ENCODE measurements at regions not wholly inside any gene's neighbourhood (a gene's known extent, or its start where the extent isn't known, plus 50 kb on each side); places are given as distances from the start of the nearest gene placed in this dataset.

DNA sequence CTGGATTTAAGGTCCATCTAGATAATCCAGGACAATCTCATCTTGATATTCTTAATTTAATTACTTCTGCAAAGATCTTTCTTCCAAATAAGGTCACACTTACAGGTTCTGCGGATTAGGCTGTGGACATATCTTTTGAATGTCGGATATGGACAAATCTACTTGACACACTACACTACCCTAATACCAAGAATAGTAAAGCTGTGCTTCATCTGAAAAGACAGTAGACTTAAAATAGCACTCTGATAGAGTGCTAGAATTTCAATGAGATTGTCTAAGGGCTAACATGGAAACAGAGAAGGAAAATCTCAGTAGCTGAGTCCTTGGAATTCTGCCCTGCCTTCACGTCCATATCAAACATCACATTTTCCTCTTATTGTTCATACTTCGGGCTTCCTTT is 1238.0 kb downstream of the EPHA7 start:
- H4K20me1 ChIP-seq (ENCODE audit: control insufficient read depth, extremely low read depth, insufficient read depth, low read length), result no peaks in the 10 kb centered on the region
- no peak overlapping the region for H3K9ac ChIP-seq (ENCODE audit: control insufficient read depth, extremely low read depth, insufficient read depth, low read length)
- no peaks in the 10 kb centered on the region for H3K36me3 ChIP-seq (ENCODE audit: control insufficient read depth in 2 of 2, extremely low read depth in 1 of 2, insufficient read depth in 2 of 2, low read length in 2 of 2)
- DNase-seq (ENCODE audit: low read depth, low spot score), result no peak
- no peaks in the 10 kb centered on the region for H3K9me3 ChIP-seq (ENCODE audit: control insufficient read depth, low read depth, low read length)
- no peaks in the 10 kb centered on the region for H3K4me1 ChIP-seq (ENCODE audit: control insufficient read depth, extremely low read depth, insufficient read depth, low read length)
- no peaks in the 10 kb centered on the region for H3K79me2 ChIP-seq (ENCODE audit: control insufficient read depth, insufficient read depth, low read length)
- no peak for FAIRE-seq
- H3K4me2 ChIP-seq (ENCODE audit: control insufficient read depth, extremely low read depth, insufficient read depth, low read depth, low read length), result no peak overlapping the region
- H3K4me3 ChIP-seq (ENCODE audit: control insufficient read depth in 2 of 3, extremely low read depth in 1 of 3, insufficient read depth in 2 of 3, low read depth in 1 of 3, low read length in 3 of 3), result no peak overlapping the region
- H2AFZ ChIP-seq (ENCODE audit: control insufficient read depth, low read length), result no peak overlapping the region
- H3K27me3 ChIP-seq (ENCODE audit: control insufficient read depth, extremely low read depth, insufficient read depth, low read length), result no peaks in the 10 kb centered on the region
- dilution Hi-C loops (cut with MboI; ENCODE audit: extremely low pct_ligation_motif_present, low sequenced_read_pairs), result no loop called here
- no peak overlapping the region for H3K27ac ChIP-seq (ENCODE audit: control insufficient read depth, insufficient read depth, low read length)
- H3K9me1 ChIP-seq (ENCODE audit: control insufficient read depth, extremely low read depth, insufficient read depth, low read length), result no peaks in the 10 kb centered on the region
- TF ChIP-seq, protein P1, sequence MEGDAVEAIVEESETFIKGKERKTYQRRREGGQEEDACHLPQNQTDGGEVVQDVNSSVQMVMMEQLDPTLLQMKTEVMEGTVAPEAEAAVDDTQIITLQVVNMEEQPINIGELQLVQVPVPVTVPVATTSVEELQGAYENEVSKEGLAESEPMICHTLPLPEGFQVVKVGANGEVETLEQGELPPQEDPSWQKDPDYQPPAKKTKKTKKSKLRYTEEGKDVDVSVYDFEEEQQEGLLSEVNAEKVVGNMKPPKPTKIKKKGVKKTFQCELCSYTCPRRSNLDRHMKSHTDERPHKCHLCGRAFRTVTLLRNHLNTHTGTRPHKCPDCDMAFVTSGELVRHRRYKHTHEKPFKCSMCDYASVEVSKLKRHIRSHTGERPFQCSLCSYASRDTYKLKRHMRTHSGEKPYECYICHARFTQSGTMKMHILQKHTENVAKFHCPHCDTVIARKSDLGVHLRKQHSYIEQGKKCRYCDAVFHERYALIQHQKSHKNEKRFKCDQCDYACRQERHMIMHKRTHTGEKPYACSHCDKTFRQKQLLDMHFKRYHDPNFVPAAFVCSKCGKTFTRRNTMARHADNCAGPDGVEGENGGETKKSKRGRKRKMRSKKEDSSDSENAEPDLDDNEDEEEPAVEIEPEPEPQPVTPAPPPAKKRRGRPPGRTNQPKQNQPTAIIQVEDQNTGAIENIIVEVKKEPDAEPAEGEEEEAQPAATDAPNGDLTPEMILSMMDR (optimal IDR thresholded peaks at IDR 0.05 in 1 of 3, IDR thresholded peaks at IDR 0.05 in 1 of 3, conservative IDR thresholded peaks at IDR 0.05 in 1 of 3; ENCODE audit: extremely low read depth in 1 of 3, insufficient read depth in 2 of 3, low read length in 3 of 3), result no peak
- TF ChIP-seq EZH2 (IDR thresholded peaks at IDR 0.05; ENCODE audit: low read length), result no peak

DNA sequence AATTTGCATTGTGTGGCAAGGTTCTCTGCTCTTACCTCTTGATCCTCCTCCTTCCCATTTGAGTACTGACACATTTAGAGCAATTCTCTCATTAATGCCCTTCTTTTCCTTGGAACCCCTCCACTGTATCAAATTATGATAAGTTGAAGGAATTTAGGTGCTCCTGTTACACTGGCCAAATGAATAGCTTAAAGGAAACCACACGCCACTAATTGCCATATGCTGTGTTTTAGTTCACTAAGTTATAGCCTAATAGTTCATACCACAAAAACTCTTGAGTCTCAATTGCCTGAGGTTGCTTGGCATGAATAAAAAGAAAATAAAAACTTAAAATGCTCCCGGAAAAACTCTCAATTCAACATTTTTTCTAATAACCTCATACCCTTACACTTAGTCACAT is 1239.3 kb downstream of the EPHA7 start:
- Histone ChIP-seq H3K9me1 (ENCODE audit: control insufficient read depth, extremely low read depth, insufficient read depth, low read length) (no peaks in the 10 kb centered on the region), H3K9ac (ENCODE audit: control insufficient read depth, extremely low read depth, insufficient read depth, low read length) (no peak overlapping the region), H3K36me3 (ENCODE audit: control insufficient read depth in 2 of 2, extremely low read depth in 1 of 2, insufficient read depth in 2 of 2, low read length in 2 of 2) (no peaks in the 10 kb centered on the region), H3K4me1 (ENCODE audit: control insufficient read depth, extremely low read depth, insufficient read depth, low read length) (no peaks in the 10 kb centered on the region), H3K4me3 (ENCODE audit: control insufficient read depth in 2 of 3, extremely low read depth in 1 of 3, insufficient read depth in 2 of 3, low read depth in 1 of 3, low read length in 3 of 3) (no peak overlapping the region), H2AFZ (ENCODE audit: control insufficient read depth, low read length) (no peak overlapping the region), H4K20me1 (ENCODE audit: control insufficient read depth, extremely low read depth, insufficient read depth, low read length) (no peaks in the 10 kb centered on the region), H3K27me3 (ENCODE audit: control insufficient read depth, extremely low read depth, insufficient read depth, low read length) (no peaks in the 10 kb centered on the region), H3K79me2 (ENCODE audit: control insufficient read depth, insufficient read depth, low read length) (no peaks in the 10 kb centered on the region), H3K27ac (ENCODE audit: control insufficient read depth, insufficient read depth, low read length) (no peak overlapping the region), H3K4me2 (ENCODE audit: control insufficient read depth, extremely low read depth, insufficient read depth, low read depth, low read length) (no peak overlapping the region), H3K9me3 (ENCODE audit: control insufficient read depth, low read depth, low read length) (no peaks in the 10 kb centered on the region)
- dilution Hi-C loops (cut with MboI; ENCODE audit: extremely low pct_ligation_motif_present, low sequenced_read_pairs), result no loop called here
- TF ChIP-seq, protein P1 (optimal IDR thresholded peaks at IDR 0.05 in 1 of 3, IDR thresholded peaks at IDR 0.05 in 1 of 3, conservative IDR thresholded peaks at IDR 0.05 in 1 of 3; ENCODE audit: extremely low read depth in 1 of 3, insufficient read depth in 2 of 3, low read length in 3 of 3), result no peak
- no peak for TF ChIP-seq EZH2 (IDR thresholded peaks at IDR 0.05; ENCODE audit: low read length)
- FAIRE-seq, result no peak
- no peak for DNase-seq (ENCODE audit: low read depth, low spot score)

All from keratinocyte (primary cell).